ENCODE measurements at regions not wholly inside any gene's neighbourhood (a gene's known extent, or its start where the extent isn't known, plus 50 kb on each side); places are given as distances from the start of the nearest gene placed in this dataset.
"Not testable (repeated sequence)": the region's sequence is repeated elsewhere in the genome, so short reads cannot be mapped to it uniquely, and the experiment has no call there.

DNA sequence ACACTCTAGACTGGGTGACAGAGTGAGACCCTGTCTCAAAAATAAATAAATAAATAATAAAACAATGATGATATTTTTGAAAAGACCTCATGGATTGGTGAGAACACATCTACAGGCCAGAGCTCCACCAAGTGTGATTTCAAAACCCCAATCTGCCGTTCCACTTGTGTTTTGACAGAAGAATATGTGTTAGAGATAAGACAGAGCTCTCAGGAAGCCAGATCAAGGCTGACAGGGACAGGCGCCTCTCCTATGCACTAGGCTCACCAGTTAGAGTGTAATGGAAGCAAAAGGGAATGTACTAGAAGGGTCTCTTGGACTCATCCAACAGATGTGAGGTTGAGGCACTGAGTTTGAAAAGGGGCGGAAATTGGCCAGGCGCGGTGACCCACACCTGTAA is 110.7 kb upstream of the ERRFI1 start:
- H3K4me3 Mint-ChIP-seq: no peak overlapping the region
- no peaks in the 10 kb centered on the region for H3K36me3 Mint-ChIP-seq (ENCODE audit: low read depth)
- H3K27ac Mint-ChIP-seq: no peak overlapping the region
- DNase-seq: no peak
- H3K9me3 ChIP-seq (ENCODE audit: control insufficient read depth, low read length, poor library complexity, severe bottlenecking): no peaks in the 10 kb centered on the region
- ATAC-seq: no peak
- H3K27me3 Mint-ChIP-seq: peaks cover 29% of the 10 kb centered on the region
- H3K4me1 Mint-ChIP-seq: peaks cover 2% of the 10 kb centered on the region

DNA sequence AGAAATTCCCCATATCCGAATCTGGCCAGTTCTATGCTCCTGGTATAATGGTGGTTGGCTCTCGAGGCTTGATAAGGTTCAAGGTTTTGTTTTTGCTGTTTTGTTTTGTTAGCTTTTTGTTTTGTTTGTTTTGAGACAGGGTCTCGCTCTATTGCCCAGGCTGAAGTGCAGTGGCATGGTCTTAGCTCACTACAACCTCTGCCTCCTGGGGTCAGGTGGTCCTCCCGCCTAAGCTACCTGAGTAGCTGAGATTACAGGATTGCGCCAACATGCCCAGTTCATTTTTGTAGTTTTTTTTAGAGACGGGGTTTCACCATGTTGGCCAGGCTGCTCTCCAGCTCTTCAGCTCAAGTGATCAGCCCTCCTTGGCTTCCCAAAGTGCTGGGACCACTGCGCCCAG is 109.1 kb upstream of the ERRFI1 start:
- Mint-ChIP-seq H3K36me3 (ENCODE audit: low read depth) (no peaks in the 10 kb centered on the region), H3K4me1 (peaks cover 2% of the 10 kb centered on the region), H3K27ac (no peak overlapping the region), H3K27me3 (peaks cover 29% of the 10 kb centered on the region), H3K4me3 (no peak overlapping the region)
- no peaks in the 10 kb centered on the region for H3K9me3 ChIP-seq (ENCODE audit: control insufficient read depth, low read length, poor library complexity, severe bottlenecking)
- DNase-seq: no peak
- ATAC-seq: no peak

DNA sequence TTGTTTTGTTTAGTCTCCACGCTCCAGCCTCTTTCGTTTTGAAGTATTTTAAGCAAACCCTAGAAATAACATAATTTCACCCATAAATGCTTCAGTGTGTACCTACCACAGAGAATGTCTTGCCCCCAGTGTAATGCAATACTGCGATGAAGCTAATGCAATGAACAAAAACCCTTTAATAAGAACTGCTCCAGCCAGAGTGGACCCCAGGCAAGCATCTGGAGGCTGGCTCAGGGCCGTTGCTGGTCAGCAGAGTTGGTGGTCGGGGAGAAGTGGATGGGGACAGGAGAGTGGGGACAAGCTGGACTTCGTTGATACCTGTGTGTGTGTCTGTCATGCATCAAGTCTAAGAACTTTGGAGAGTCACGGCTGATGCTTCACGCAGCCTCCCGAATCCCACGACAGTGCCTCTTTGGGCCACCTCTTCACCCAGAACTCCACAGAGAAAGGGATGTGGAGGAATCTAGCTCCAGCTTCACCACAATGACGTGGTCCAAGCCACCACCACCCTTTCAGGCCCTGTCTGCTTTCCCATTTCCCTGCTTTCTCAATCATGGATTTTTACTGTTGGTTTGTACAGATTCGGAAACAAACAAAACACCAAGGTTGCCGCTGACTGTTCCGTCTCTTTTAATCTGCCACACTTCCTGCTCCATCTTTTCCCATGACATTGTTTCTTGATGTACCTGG is 108.6 kb upstream of the ERRFI1 start:
- no peak for ATAC-seq
- Mint-ChIP-seq H3K27me3 (peaks cover 29% of the 10 kb centered on the region), H3K4me3 (no peak overlapping the region), H3K27ac (no peak overlapping the region), H3K4me1 (peaks cover 2% of the 10 kb centered on the region), H3K36me3 (ENCODE audit: low read depth) (no peaks in the 10 kb centered on the region)
- DNase-seq: no peak
- H3K9me3 ChIP-seq (ENCODE audit: control insufficient read depth, low read length, poor library complexity, severe bottlenecking): no peaks in the 10 kb centered on the region

DNA sequence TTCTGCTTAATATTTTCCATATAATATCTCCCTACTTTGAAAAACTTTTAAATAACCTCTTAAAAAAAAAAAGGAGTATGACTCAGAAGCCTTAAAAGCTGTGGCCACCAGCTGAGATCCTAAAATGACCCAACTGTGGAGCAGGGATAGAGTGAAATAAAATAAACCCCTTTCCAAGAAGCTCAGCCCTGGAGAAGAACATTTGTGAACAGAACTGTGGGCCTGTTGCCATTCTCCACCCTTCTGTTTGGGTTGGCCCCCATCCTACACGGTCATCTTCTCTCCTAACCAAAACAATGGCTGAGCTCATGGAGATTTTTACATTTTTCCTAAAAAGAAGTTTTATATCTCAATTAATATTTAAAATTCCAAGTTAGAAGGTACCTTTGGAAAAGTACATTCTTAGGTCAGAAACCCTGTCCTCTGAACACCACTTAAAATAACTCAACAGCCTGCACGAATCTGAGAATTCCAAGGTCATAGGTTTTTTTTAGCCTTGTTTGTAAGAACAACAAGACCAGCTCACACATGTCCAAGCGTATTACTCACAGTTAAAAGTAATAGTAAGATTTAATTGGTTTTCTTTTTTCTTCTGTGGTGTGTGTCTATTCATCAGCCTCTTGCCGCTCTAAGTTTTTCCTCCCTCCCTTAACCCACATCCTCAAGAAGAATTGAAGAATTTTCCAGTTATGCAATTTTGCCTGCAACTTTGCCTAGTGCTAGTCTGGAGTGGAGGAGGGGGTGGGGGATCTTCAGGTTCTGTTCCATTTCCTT is 107.7 kb upstream of the ERRFI1 start:
- Mint-ChIP-seq H3K36me3 (ENCODE audit: low read depth) (no peaks in the 10 kb centered on the region), H3K4me1 (peaks cover 2% of the 10 kb centered on the region), H3K27me3 (peaks cover 29% of the 10 kb centered on the region), H3K27ac (no peak overlapping the region), H3K4me3 (no peak overlapping the region)
- no peaks in the 10 kb centered on the region for H3K9me3 ChIP-seq (ENCODE audit: control insufficient read depth, low read length, poor library complexity, severe bottlenecking)
- no peak for ATAC-seq
- no peak for DNase-seq

DNA sequence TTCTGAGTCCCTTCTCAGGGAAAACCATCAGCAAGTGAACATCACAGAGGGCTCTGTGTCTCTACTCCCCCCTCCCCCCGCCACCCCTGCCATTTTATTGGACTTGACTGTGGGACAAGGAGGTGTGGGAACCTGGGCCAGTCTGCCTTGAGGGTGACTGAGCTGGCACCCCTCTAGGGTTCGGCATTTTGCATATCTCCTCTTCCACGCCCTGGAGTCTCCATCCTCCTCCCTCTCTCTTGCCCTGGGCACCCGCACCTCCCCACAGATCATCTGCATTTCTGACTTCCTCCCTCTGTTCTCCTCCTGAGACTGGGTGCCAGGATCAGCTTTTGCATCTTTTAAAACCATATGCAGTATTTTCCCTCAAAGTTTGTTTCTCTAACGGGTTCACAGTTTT is 107.1 kb upstream of the ERRFI1 start:
- DNase-seq: no peak
- no peaks in the 10 kb centered on the region for H3K9me3 ChIP-seq (ENCODE audit: control insufficient read depth, low read length, poor library complexity, severe bottlenecking)
- H3K27ac Mint-ChIP-seq: no peak overlapping the region
- no peak for ATAC-seq
- H3K4me1 Mint-ChIP-seq: peaks cover 2% of the 10 kb centered on the region
- peaks cover 29% of the 10 kb centered on the region for H3K27me3 Mint-ChIP-seq
- no peak overlapping the region for H3K4me3 Mint-ChIP-seq
- no peaks in the 10 kb centered on the region for H3K36me3 Mint-ChIP-seq (ENCODE audit: low read depth)

DNA sequence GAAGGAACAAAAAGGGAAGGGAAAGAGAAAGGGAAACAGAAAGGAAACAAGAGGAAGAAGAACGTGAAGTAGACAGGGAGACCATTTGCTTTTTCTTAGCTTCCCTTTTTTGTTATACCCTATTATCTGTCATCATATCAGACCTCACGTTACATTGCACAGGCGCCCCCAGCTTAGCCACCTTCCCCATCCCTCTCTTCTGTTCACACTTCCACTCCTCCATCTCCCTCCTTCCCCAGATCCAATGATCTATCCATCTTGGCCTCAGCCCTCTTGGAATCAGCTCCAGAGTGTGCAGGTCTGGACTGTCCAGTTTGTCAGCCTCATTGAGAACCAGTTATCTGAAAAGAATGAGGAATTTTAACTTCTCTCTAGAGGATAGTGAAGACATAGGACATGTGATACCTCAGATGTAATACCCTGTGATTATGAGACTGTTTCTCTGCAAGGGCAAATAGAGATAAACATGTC is 101.1 kb upstream of the ERRFI1 start:
- H3K27me3 Mint-ChIP-seq: peaks cover 4% of the 10 kb centered on the region
- no peak for DNase-seq

DNA sequence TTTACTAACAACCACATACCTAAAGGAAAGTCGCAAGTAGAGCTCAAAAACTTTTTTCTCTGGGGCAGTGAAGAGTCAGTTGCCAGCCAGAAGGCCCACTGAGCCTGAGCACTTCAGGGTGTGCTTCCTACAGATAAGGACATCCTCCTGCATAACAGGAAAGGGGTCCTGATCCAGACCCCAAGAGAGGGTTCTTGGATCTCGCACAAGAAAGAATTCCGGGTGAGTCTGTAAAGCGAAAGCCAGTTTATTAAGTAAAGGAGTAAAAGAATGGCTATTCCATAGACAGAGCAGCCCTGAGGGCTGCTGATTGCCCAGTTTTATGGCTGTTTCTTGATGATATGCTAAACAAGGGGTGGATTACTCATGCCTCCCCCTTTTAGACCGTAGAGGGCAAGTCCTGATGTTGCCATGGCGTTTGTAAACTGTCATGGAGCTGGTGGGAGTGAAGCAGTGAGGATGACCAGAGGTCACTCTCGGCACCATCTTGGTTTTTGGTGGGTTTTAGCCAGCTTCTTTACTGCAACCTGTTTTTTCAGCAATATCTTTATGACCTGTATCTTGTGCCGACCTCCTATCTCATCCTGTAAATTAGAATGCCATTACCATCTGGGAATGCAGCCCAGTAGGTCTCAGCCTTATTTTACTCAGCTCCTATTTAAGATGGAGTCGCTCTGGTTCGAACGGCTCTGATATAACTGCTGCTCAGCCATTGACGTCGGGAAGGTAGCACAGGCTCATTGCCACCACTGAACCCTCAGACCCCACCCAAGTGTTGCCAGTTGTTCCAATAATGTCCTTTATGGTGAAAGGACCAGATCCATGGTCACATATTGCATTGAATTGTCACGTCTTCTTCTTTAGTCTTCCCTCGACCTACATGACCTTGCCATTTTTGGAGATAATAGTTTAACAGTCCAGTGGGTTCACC is 96.6 kb upstream of the ERRFI1 start:
- no peak for DNase-seq
- H3K27ac Mint-ChIP-seq: no peak overlapping the region
- H3K4me1 Mint-ChIP-seq: peaks cover 5% of the 10 kb centered on the region
- H3K27me3 Mint-ChIP-seq: peaks cover 4% of the 10 kb centered on the region
- H3K9me3 ChIP-seq (ENCODE audit: control insufficient read depth, low read length, poor library complexity, severe bottlenecking): no peaks in the 10 kb centered on the region
- H3K36me3 Mint-ChIP-seq (ENCODE audit: low read depth): peaks cover 2% of the 10 kb centered on the region
- H3K4me3 Mint-ChIP-seq: no peak overlapping the region
- ATAC-seq: no peak

More for the DNA sequence above, 101.1 kb upstream of the ERRFI1 start:
- peak overlapping the region; percentile 10 for H3K27ac Mint-ChIP-seq
- H3K4me3 Mint-ChIP-seq: no peak overlapping the region
- H3K9me3 ChIP-seq (ENCODE audit: control insufficient read depth, low read length, poor library complexity, severe bottlenecking): no peaks in the 10 kb centered on the region
- H3K4me1 Mint-ChIP-seq: peaks cover 3% of the 10 kb centered on the region
- H3K36me3 Mint-ChIP-seq (ENCODE audit: low read depth): peaks cover 2% of the 10 kb centered on the region
- no peak for ATAC-seq

DNA sequence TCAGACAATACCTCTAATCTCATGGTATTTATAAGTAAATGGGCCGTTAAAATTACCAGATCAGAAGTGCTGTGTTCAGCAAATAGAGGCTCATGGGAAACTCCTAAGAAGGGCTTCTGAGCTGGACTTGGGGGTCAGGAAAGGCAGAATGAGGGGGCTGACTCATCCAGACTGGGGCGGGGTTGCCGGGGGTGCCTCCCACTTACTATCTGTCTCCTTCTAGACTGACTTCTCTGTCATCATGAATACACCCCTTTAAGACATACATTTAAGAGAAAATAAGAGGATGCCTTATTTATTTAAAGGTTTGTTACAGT is 96.0 kb upstream of the ERRFI1 start:
- Mint-ChIP-seq H3K27ac (no peak overlapping the region), H3K4me1 (peaks cover 2% of the 10 kb centered on the region), H3K27me3 (peaks cover 4% of the 10 kb centered on the region), H3K36me3 (ENCODE audit: low read depth) (peaks cover 2% of the 10 kb centered on the region), H3K4me3 (no peak overlapping the region)
- ATAC-seq (no peak), DNase-seq (no peak)
- no peaks in the 10 kb centered on the region for H3K9me3 ChIP-seq (ENCODE audit: control insufficient read depth, low read length, poor library complexity, severe bottlenecking)

DNA sequence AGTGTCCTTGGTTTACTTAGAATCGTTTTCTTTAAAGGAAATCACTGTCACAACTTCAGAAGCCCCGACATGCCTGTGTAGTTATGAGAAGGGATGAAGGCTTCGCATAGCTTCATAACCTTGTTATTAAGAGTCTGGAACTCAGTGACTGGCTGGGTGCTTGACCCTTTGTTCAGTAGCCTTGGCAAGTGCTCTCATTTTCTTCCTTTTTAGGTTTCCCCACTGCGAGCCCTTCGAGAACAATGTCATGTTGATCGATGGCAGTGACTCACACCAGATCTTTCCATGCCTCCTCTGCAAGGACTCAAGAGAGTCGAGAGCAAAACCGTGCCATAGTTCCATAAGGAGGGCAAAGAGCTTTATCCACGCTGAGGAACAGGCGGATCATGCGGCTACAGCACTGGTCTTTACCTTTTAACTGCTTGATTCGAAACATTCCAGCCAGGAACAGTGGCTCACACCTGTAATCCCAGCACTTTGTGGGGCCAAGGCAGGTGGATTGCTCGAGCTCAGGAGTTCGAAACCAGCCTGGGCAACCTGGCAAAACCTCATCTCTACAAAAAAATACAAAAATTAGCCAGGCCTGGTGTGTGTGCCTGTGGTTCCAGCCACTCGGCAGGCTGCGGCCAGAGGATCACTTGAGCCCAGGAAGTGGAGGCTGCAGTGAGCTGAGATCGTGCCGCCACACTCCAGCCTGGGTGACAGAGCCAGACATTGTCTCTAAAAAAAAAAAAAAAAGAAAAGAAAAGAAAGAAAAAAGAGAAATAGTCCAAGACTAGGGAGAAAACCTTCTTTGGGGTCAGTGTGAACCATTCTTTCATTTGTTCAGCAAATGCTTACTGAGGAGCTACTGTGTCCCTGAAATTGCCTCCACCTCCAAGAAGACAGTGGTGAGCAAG is 95.4 kb upstream of the ERRFI1 start:
- no peak for DNase-seq
- Mint-ChIP-seq H3K4me1 (peaks cover 2% of the 10 kb centered on the region), H3K27ac (peak overlapping the region; percentile 43), H3K4me3 (no peak overlapping the region), H3K27me3 (peaks cover 4% of the 10 kb centered on the region), H3K36me3 (ENCODE audit: low read depth) (peaks cover 2% of the 10 kb centered on the region)
- ATAC-seq: no peak
- H3K9me3 ChIP-seq (ENCODE audit: control insufficient read depth, low read length, poor library complexity, severe bottlenecking): no peaks in the 10 kb centered on the region

DNA sequence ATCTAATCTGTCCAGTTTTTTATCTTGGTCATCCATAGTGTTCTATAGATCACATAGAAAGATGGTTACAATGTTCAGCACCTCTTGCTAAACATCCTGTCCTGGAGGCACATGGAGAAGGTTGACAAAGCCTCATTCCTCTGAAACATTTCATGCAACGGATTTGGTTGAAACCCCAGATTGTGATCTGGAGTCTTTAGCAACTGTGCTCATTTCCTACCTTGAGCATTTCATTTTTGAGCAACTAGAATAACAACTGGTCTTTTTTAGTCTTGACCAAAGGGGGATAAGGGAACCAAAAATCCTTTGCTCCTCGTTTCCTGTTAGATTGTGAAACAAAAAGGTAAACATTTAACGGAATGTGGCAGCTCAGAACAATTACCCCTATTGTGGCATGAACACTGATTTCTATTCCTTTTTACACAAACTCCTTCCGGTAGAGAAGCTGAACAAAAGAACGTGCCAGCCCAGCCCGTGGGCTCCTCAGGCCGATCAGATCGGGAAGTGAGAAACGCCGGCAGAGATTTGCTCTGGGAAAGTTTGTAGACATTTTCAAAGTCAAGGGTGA is 94.7 kb upstream of the ERRFI1 start:
- no peak overlapping the region for H3K4me3 Mint-ChIP-seq
- peak overlapping the region; percentile 43 for H3K27ac Mint-ChIP-seq

DNA sequence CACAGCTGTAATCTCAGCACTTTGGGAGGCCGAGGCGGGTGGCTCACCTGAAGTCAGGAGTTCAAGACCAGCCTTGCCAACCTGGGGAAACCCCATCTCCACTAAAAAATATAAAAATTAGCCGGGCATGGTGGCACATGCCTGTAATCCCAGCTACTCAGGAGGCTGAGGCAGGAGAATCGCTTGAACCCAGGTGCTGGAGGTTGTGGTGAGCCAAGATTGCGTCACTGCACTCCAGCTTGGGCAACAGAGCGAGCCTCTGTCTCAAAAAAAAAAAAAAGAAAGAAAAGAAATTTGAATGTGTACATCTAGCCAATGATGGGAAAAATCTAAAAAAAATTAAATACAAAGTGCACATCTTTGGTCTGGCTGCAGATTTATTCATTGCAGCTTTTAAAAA is 92.6 kb upstream of the ERRFI1 start:
- not testable (repeated sequence) for H3K36me3 Mint-ChIP-seq (ENCODE audit: low read depth); H3K27ac Mint-ChIP-seq; ATAC-seq; H3K4me3 Mint-ChIP-seq; H3K9me3 ChIP-seq (ENCODE audit: control insufficient read depth, low read length, poor library complexity, severe bottlenecking); H3K4me1 Mint-ChIP-seq; DNase-seq; H3K27me3 Mint-ChIP-seq

More for the DNA sequence above, 94.7 kb upstream of the ERRFI1 start:
- ATAC-seq: no peak
- H3K27me3 Mint-ChIP-seq: peaks cover 4% of the 10 kb centered on the region
- no peaks in the 10 kb centered on the region for H3K9me3 ChIP-seq (ENCODE audit: control insufficient read depth, low read length, poor library complexity, severe bottlenecking)
- H3K36me3 Mint-ChIP-seq (ENCODE audit: low read depth): peaks cover 2% of the 10 kb centered on the region
- H3K4me1 Mint-ChIP-seq: peaks cover 2% of the 10 kb centered on the region
- DNase-seq: no peak

DNA sequence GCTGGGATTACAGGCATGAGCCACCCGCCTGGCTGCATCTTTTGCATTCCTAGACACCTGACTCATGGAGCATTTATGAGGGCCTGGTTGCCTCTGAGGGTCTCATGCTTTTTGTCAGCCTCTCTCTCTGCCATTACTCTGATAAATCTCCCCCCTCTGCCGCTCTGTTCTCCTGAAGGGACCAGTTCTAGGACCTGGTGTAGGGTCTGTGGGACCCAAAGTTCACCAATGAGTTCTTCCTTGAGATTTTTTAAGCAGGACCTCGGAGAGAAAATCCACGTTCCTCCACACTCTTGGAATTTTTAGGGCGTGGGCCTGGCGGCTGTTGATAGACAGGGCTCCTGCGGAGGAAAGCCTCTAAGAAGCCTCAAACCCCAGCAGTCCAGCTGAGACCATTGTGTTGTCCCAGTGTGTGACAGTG is 91.9 kb upstream of the ERRFI1 start:
- no peaks in the 10 kb centered on the region for H3K9me3 ChIP-seq (ENCODE audit: control insufficient read depth, low read length, poor library complexity, severe bottlenecking)
- no peak overlapping the region for H3K27ac Mint-ChIP-seq
- DNase-seq (no peak), ATAC-seq (no peak)
- H3K4me1 Mint-ChIP-seq: peaks cover 12% of the 10 kb centered on the region
- H3K4me3 Mint-ChIP-seq: no peak overlapping the region
- no peaks in the 10 kb centered on the region for H3K36me3 Mint-ChIP-seq (ENCODE audit: low read depth)
- H3K27me3 Mint-ChIP-seq: peaks cover 4% of the 10 kb centered on the region

Data from T-helper 17 cell (primary cell).